AG20443 (cell line): ENCODE measurements at regions not wholly inside any gene's neighbourhood (a gene's known extent, or its start where the extent isn't known, plus 50 kb on each side); places are given as distances from the start of the nearest gene placed in this dataset.

ENCODE experiments used
- DNase-seq: peaks from one replicate; pipeline ENCODE4 v3.0.0; 2012; ENCODE audit warnings: low spot score, mixed read lengths

- DNase-seq, result no peak
These were observed 91.5 kb upstream of the SCOC start for GRCh38 chr4:140281828-140282552.

- no peak for DNase-seq
These were observed 95.9 kb upstream of the SCOC start for GRCh38 chr4:140277576-140277975.

- DNase-seq, result no peak
These were observed 101.9 kb upstream of the SCOC start for GRCh38 chr4:140271553-140271952.

GRCh38 chr4:140269369-140269768 lies 104.1 kb upstream of the SCOC start:
- no peak for DNase-seq

- DNase-seq, result no peak
These were observed 105.1 kb upstream of the SCOC start for GRCh38 chr4:140268186-140268841.

- DNase-seq, result no peak
These were observed 105.9 kb upstream of the SCOC start for GRCh38 chr4:140267576-140267975.

GRCh38 chr4:140266958-140267568 lies 106.4 kb upstream of the SCOC start:
- DNase-seq, result peak; percentile 25

GRCh38 chr4:140260227-140260626 lies 106.2 kb upstream of the MAML3 start:
- DNase-seq, result peak; percentile 75

GRCh38 chr4:140258476-140258875 lies 104.5 kb upstream of the MAML3 start:
- no peak for DNase-seq

GRCh38 chr4:140257461-140258305 lies 103.7 kb upstream of the MAML3 start:
- no peak for DNase-seq

GRCh38 chr4:140256941-140257340 lies 103.0 kb upstream of the MAML3 start:
- no peak for DNase-seq

GRCh38 chr4:140256335-140256734 lies 102.4 kb upstream of the MAML3 start:
- peak; percentile 59 for DNase-seq

GRCh38 chr4:140255927-140256326 lies 101.9 kb upstream of the MAML3 start:
- no peak for DNase-seq

GRCh38 chr4:140255467-140255866 lies 101.5 kb upstream of the MAML3 start:
- DNase-seq, result peak; percentile 22

- DNase-seq, result no peak
These were observed 100.8 kb upstream of the MAML3 start for GRCh38 chr4:140254651-140255299.

- no peak for DNase-seq
These were observed 99.6 kb upstream of the MAML3 start for GRCh38 chr4:140253556-140254027.

- DNase-seq, result peak; percentile 88
These were observed 99.0 kb upstream of the MAML3 start for GRCh38 chr4:140252742-140253555.

- no peak for DNase-seq
These were observed 98.3 kb upstream of the MAML3 start for GRCh38 chr4:140252141-140252741.

- no peak for DNase-seq
These were observed 97.6 kb upstream of the MAML3 start for GRCh38 chr4:140251571-140251970.

- no peak for DNase-seq
These were observed 97.1 kb upstream of the MAML3 start for GRCh38 chr4:140250989-140251552.
